NCI-H187 (cell line): ENCODE measurements at regions not wholly inside any gene's neighbourhood (a gene's known extent, or its start where the extent isn't known, plus 50 kb on each side); places are given as distances from the start of the nearest gene placed in this dataset.
"Not testable (repeated sequence)": the region's sequence is repeated elsewhere in the genome, so short reads cannot be mapped to it uniquely, and the experiment has no call there.

Experiments used
- DNase-seq, 2 experiments: peaks; one replicate each; lab custom pipeline; 2025; lab: John Stamatoyannopoulos, UW

- no peak for DNase-seq
Measured at GRCh38 chr3:177476921-177477435, 279.7 kb upstream of the TBL1XR1 start.

- DNase-seq, result no peak
Measured at GRCh38 chr3:177478170-177478867, 281.0 kb upstream of the TBL1XR1 start.

GRCh38 chr3:177479630-177480029, 282.3 kb upstream of the TBL1XR1 start:
- DNase-seq, result no peak

GRCh38 chr3:177481329-177481728, 284.0 kb upstream of the TBL1XR1 start:
- no peak for DNase-seq

- DNase-seq, result no peak
Measured at GRCh38 chr3:177482048-177482691, 284.9 kb upstream of the TBL1XR1 start.

GRCh38 chr3:177483182-177483967, 286.1 kb upstream of the TBL1XR1 start:
- peak in 1 of 2 experiments; percentile 4 for DNase-seq

- DNase-seq, result no peak
Measured at GRCh38 chr3:177484206-177484605, 286.9 kb upstream of the TBL1XR1 start.

- no peak for DNase-seq
Measured at GRCh38 chr3:177484926-177485325, 287.6 kb upstream of the TBL1XR1 start.

GRCh38 chr3:177487635-177488186, 290.4 kb upstream of the TBL1XR1 start:
- no peak for DNase-seq

- no peak for DNase-seq
Measured at GRCh38 chr3:177488740-177489139, 291.5 kb upstream of the TBL1XR1 start.

- no peak for DNase-seq
Measured at GRCh38 chr3:177490626-177491025, 293.3 kb upstream of the TBL1XR1 start.

GRCh38 chr3:177491296-177492032, 294.2 kb upstream of the TBL1XR1 start:
- DNase-seq, result no peak

- no peak for DNase-seq
Measured at GRCh38 chr3:177493091-177493490, 295.8 kb upstream of the TBL1XR1 start.

- no peak for DNase-seq
Measured at GRCh38 chr3:177494216-177494615, 296.9 kb upstream of the TBL1XR1 start.

- no peak for DNase-seq
Measured at GRCh38 chr3:177495566-177495965, 298.3 kb upstream of the TBL1XR1 start.

- DNase-seq, result no peak
Measured at GRCh38 chr3:177498037-177498857, 301.0 kb upstream of the TBL1XR1 start.

- not testable (repeated sequence) for DNase-seq
Measured at GRCh38 chr3:177499039-177499438, 301.8 kb upstream of the TBL1XR1 start.

- DNase-seq, result no peak
Measured at GRCh38 chr3:177499779-177500423, 302.6 kb upstream of the TBL1XR1 start.

- no peak for DNase-seq
Measured at GRCh38 chr3:177510693-177511216, 313.5 kb upstream of the TBL1XR1 start.
